ENCODE measurements at regions not wholly inside any gene's neighbourhood (a gene's known extent, or its start where the extent isn't known, plus 50 kb on each side); places are given as distances from the start of the nearest gene placed in this dataset.

GRCh38 chr14:97848317-97848980, 1051.3 kb downstream of the VRK1 start:
- Histone ChIP-seq H3K27me3 (no peaks in the 10 kb centered on the region), H3K27ac (no peak overlapping the region), H3K4me3 (no peak overlapping the region), H3K36me3 (no peaks in the 10 kb centered on the region), H3K9me3 (no peaks in the 10 kb centered on the region), H3K4me1 (peaks cover 0 to 8% (median 0%) of the 10 kb centered on the region in 4 donors)
- WGBS, 2 donors: 45 to 47% methylated on average over 13 of the region's 13 CpGs
- TF ChIP-seq EP300 (IDR thresholded peaks at IDR 0.05) (no peak), POLR2A (IDR thresholded peaks at IDR 0.05) (no peak)
- TF ChIP-seq, protein P1, sequence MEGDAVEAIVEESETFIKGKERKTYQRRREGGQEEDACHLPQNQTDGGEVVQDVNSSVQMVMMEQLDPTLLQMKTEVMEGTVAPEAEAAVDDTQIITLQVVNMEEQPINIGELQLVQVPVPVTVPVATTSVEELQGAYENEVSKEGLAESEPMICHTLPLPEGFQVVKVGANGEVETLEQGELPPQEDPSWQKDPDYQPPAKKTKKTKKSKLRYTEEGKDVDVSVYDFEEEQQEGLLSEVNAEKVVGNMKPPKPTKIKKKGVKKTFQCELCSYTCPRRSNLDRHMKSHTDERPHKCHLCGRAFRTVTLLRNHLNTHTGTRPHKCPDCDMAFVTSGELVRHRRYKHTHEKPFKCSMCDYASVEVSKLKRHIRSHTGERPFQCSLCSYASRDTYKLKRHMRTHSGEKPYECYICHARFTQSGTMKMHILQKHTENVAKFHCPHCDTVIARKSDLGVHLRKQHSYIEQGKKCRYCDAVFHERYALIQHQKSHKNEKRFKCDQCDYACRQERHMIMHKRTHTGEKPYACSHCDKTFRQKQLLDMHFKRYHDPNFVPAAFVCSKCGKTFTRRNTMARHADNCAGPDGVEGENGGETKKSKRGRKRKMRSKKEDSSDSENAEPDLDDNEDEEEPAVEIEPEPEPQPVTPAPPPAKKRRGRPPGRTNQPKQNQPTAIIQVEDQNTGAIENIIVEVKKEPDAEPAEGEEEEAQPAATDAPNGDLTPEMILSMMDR (IDR thresholded peaks at IDR 0.05): no peak
- no peak for DNase-seq (ENCODE audit: low spot score in 2 of 2)

DNA sequence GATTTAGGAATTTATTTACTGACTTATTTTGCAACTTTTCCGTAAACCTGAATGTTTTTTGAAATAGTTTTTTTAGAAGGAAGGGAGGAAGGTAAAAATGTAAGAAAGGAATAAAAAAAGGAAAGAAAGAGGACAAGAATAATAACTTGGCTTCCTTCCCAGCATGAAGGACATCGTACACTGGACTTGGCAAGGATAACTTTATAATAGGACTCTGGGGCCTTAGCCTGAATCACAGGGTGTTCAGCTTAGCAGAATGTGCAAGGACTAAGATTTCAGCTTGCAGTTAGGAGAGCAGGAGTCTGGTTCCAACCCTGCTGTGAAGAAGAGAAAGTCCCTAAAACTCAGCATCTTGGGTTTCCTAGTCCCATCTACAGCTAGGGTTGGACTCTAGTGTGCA, 1053.3 kb downstream of the VRK1 start:
- 48 to 55% methylated on average over 2 of the region's 2 CpGs for WGBS, 2 donors
- Histone ChIP-seq H3K4me3 (no peak overlapping the region), H3K36me3 (no peaks in the 10 kb centered on the region), H3K9me3 (no peaks in the 10 kb centered on the region), H3K27ac (no peak overlapping the region), H3K27me3 (no peaks in the 10 kb centered on the region), H3K4me1 (peaks cover 0 to 8% (median 0%) of the 10 kb centered on the region in 4 donors)
- no peak for DNase-seq (ENCODE audit: low spot score in 2 of 2)
- TF ChIP-seq POLR2A (IDR thresholded peaks at IDR 0.05): no peak
- TF ChIP-seq EP300 (IDR thresholded peaks at IDR 0.05): no peak
- TF ChIP-seq, protein P1 (IDR thresholded peaks at IDR 0.05): no peak

DNA sequence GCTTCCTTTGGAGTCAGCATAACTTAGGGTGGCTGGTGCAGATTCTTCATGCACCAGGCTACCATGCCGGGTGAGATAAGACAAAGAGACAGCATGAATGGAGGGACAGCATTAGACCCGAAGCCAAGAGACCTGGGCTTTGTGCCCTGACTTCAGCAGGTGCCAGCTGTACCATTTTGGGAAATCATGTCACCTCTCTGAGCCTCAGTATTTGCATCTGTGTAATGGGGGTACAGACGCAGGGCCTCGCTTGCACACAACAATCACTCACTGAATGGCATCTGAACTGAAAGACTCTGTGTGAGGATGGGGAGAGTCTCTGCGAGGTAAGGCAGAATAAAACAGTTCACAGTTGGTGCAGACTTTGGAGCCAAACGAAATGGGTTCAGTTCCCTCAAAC, 1053.7 kb downstream of the VRK1 start:
- TF ChIP-seq, protein P1 (IDR thresholded peaks at IDR 0.05): no peak
- TF ChIP-seq POLR2A (IDR thresholded peaks at IDR 0.05): no peak
- no peak for TF ChIP-seq EP300 (IDR thresholded peaks at IDR 0.05)
- WGBS, 2 donors: 79 to 86% methylated on average over 6 of the region's 6 CpGs
- DNase-seq (ENCODE audit: low spot score in 2 of 2): no peak

DNA sequence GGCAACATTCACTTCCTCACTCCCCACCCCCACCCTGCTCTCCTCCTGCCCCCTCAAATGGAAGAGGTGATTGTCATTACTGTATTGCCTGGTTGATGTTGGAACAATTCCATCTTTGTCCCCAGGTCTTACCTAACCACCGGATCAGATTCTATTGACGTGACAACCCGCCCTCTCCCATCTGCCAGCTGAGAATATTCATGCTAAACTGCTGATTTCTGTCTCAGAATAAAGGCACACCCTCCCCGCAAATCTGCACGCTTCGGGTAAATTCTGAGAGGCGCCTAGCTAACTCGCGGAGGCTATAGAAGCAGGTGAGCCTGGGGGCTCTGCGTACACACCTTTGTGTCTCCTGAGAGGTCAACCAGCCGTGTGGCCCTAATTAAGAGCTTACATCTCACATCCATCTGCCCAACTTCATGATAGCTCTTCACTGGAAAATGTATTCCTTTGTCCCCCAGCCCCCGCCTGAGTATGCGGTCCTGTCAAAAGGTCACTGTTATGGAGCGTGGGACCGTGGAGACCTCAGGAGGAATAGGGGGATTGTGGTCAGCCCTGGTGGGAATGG, 1054.3 kb downstream of the VRK1 start:
- Histone ChIP-seq H3K4me3 (no peak overlapping the region), H3K4me1 (peaks cover 0 to 8% (median 0%) of the 10 kb centered on the region in 4 donors), H3K27ac (no peak overlapping the region), H3K36me3 (no peaks in the 10 kb centered on the region), H3K27me3 (no peaks in the 10 kb centered on the region), H3K9me3 (no peaks in the 10 kb centered on the region)
- no peak for TF ChIP-seq POLR2A (IDR thresholded peaks at IDR 0.05)
- no peak for TF ChIP-seq EP300 (IDR thresholded peaks at IDR 0.05)
- TF ChIP-seq, protein P1 (IDR thresholded peaks at IDR 0.05): no peak
- 38 to 57% methylated on average over 15 of the region's 15 CpGs for WGBS, 2 donors
- DNase-seq (ENCODE audit: low spot score in 2 of 2): no peak

More for the DNA sequence above, 1053.7 kb downstream of the VRK1 start:
- Histone ChIP-seq H3K4me1 (peaks cover 0 to 8% (median 0%) of the 10 kb centered on the region in 4 donors), H3K27ac (no peak overlapping the region), H3K4me3 (no peak overlapping the region), H3K36me3 (no peaks in the 10 kb centered on the region), H3K9me3 (no peaks in the 10 kb centered on the region), H3K27me3 (no peaks in the 10 kb centered on the region)

DNA sequence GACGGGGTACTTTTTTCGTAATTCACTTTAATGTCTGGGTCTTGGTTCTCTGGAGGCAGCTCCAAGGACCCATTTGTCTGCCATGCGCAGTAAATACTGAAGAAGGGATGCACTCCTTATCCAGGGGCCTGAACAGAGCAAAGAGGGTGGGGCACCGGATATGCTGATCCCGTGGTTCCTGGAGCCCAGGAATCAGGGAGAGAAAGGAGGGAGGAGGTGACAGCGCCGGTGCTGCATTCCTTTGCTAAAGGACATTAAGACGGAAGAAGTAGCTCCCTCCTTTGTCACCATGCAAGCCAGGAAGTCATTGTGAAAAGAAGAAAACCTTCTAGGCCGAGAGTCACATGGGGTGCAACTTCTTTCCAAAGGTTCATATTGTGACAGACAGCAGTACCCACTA, 1057.7 kb downstream of the VRK1 start:
- Histone ChIP-seq H3K4me1 (peaks cover 0 to 8% (median 0%) of the 10 kb centered on the region in 4 donors), H3K9me3 (no peaks in the 10 kb centered on the region), H3K4me3 (no peak overlapping the region), H3K36me3 (no peaks in the 10 kb centered on the region), H3K27ac (no peak overlapping the region), H3K27me3 (no peaks in the 10 kb centered on the region)
- WGBS, 2 donors: 69 to 73% methylated on average over 9 of the region's 9 CpGs
- DNase-seq (ENCODE audit: low spot score in 2 of 2): no peak
- TF ChIP-seq EP300 (IDR thresholded peaks at IDR 0.05) (no peak), POLR2A (IDR thresholded peaks at IDR 0.05) (no peak)
- TF ChIP-seq, protein P1 (IDR thresholded peaks at IDR 0.05): no peak
